CD14-positive monocyte (primary cell): ENCODE measurements at regions not wholly inside any gene's neighbourhood (a gene's known extent, or its start where the extent isn't known, plus 50 kb on each side); places are given as distances from the start of the nearest gene placed in this dataset.

ENCODE experiments used
- DNase-seq, 3 donors: peaks; one replicate each; pipeline ENCODE4 v3.0.0-alpha.2; 2011 to 2022
- H2AFZ ChIP-seq: 2 replicates; pipeline ENCODE4 v1.6.0; 2012; ENCODE audit warnings: mild to moderate bottlenecking, low read depth, low read length, inconsistent platforms; ENCODE audit not compliant: insufficient read depth, poor library complexity, severe bottlenecking
- H3K27ac ChIP-seq, 2 donors: 1 replicate in 1 of 2; 2 replicates in 1 of 2; pipeline ENCODE4 v1.5.1; 2012 to 2013; ENCODE audit warnings: low read length in 2 of 2, control low read depth in 1 of 2, inconsistent platforms in 1 of 2, low read depth in 1 of 2, mild to moderate bottlenecking in 1 of 2
- H3K27me3 ChIP-seq, 2 donors: one replicate each; pipeline versions ENCODE4 v1.6.0 to v1.6.1; 2011 to 2013; ENCODE audit warnings: low read length in 2 of 2; ENCODE audit not compliant: control insufficient read depth in 2 of 2, insufficient read depth in 2 of 2
- H3K36me3 ChIP-seq, 2 donors: replicated peaks in 1 of 2; 1 replicate in 1 of 2; 2 replicates in 1 of 2; pipeline versions ENCODE4 v1.5.1 to v1.6.1; 2012 to 2013; ENCODE audit warnings: low read length in 2 of 2, control low read depth in 1 of 2, inconsistent platforms in 1 of 2, mild to moderate bottlenecking in 1 of 2; ENCODE audit not compliant: insufficient read depth in 2 of 2, control insufficient read depth in 1 of 2
- H3K4me1 ChIP-seq, 2 donors: 1 replicate in 1 of 2; 2 replicates in 1 of 2; pipeline versions ENCODE4 v1.5.1 to v1.6.1; 2012 to 2013; ENCODE audit warnings: low read length in 2 of 2, control low read depth in 1 of 2, inconsistent platforms in 1 of 2, mild to moderate bottlenecking in 1 of 2, moderate library complexity in 1 of 2; ENCODE audit not compliant: insufficient read depth in 2 of 2, control insufficient read depth in 1 of 2
- H3K4me2 ChIP-seq: replicated peaks from 2 replicates; pipeline ENCODE3; 2012; ENCODE audit warnings: low read length, moderate library complexity, mild to moderate bottlenecking; ENCODE audit not compliant: poor library complexity, severe bottlenecking; ENCODE audit errors: extremely low read depth
- H3K4me3 ChIP-seq, 3 experiments: fragments of 200-600 bp in 1 of 3; sonication (generic) in 1 of 3; replicated peaks in 1 of 3; 1 replicate in 2 of 3; 2 replicates in 1 of 3; pipeline ENCODE4 v1.5.1; 2011 to 2013; ENCODE audit warnings: low read length in 3 of 3, mild to moderate bottlenecking in 3 of 3, control low read depth in 2 of 3, low read depth in 2 of 3, inconsistent platforms in 1 of 3, moderate library complexity in 1 of 3
- H3K79me2 ChIP-seq: 2 replicates; pipeline ENCODE4 v1.6.0; 2012; ENCODE audit warnings: mild to moderate bottlenecking, control low read depth, inconsistent platforms, low read length, moderate library complexity; ENCODE audit not compliant: insufficient read depth
- H3K9ac ChIP-seq: 2 replicates; pipeline ENCODE4 v1.6.0; 2017; ENCODE audit warnings: low read length, mild to moderate bottlenecking; ENCODE audit not compliant: insufficient read depth, poor library complexity, severe bottlenecking
- H3K9me3 ChIP-seq, 2 donors: replicated peaks in 1 of 2; 1 replicate in 1 of 2; 2 replicates in 1 of 2; pipeline versions ENCODE4 v1.5.1 to v1.6.1; 2012 to 2013; ENCODE audit warnings: low read length in 2 of 2, control low read depth in 1 of 2; ENCODE audit not compliant: control insufficient read depth in 1 of 2, insufficient read depth in 1 of 2
- H4K20me1 ChIP-seq: 2 replicates; pipeline ENCODE4 v1.6.0; 2012; ENCODE audit warnings: mild to moderate bottlenecking, low read length, control low read depth, moderate library complexity; ENCODE audit not compliant: insufficient read depth
- H3K27ac Mint-ChIP-seq, 7 donors: one replicate each; pipeline ENCODE4 v1.8.0; 2020; ENCODE audit warnings: mild to moderate bottlenecking in 7 of 7, mixed read lengths in 7 of 7, moderate library complexity in 6 of 7, inconsistent platforms in 2 of 7
- H3K27me3 Mint-ChIP-seq, 3 donors: one replicate each; pipeline ENCODE4 v1.8.0; 2021 to 2022; ENCODE audit warnings: low read depth in 3 of 3, mild to moderate bottlenecking in 3 of 3, mixed read lengths in 3 of 3, moderate library complexity in 3 of 3, inconsistent platforms in 1 of 3
- H3K36me3 Mint-ChIP-seq, 2 donors: one replicate each; pipeline ENCODE4 v1.8.0; 2020; ENCODE audit warnings: mixed read lengths in 2 of 2, inconsistent platforms in 1 of 2, mild to moderate bottlenecking in 1 of 2
- H3K4me1 Mint-ChIP-seq: one replicate; pipeline ENCODE4 v1.8.0; 2020; ENCODE audit warnings: mild to moderate bottlenecking, mixed read lengths
- H3K4me3 Mint-ChIP-seq, 2 donors: one replicate each; pipeline ENCODE4 v1.8.0; 2020; ENCODE audit warnings: mild to moderate bottlenecking in 2 of 2, mixed read lengths in 2 of 2, moderate library complexity in 1 of 2
- H3K9me3 Mint-ChIP-seq, 7 donors: one replicate each; pipeline ENCODE4 v1.8.0; 2020 to 2022; ENCODE audit warnings: mixed read lengths in 7 of 7, mild to moderate bottlenecking in 6 of 7, moderate library complexity in 6 of 7, inconsistent platforms in 2 of 7
- WGBS: methylation state at CpG from one replicate; pipeline ENCODE4 v1.1.5; 2013; ENCODE audit warnings: missing lambda C conversion rate; ENCODE audit not compliant: insufficient coverage; 5-methylcytosine and 5-hydroxymethylcytosine counted together
- intact Hi-C, 2 donors: fragments of 100-400 bp; cut with micrococcal nuclease; formaldehyde crosslinking; loops; one replicate each; pipeline versions ENCODE4 v1.15.0 to v1.15.1; 2023
- TF ChIP-seq, protein P1 (sequence below): fragments of 200-600 bp; IDR thresholded peaks from one replicate; pipeline ENCODE4 v1.8.0; 2022; ENCODE audit warnings: antibody characterized with exemption, mild to moderate bottlenecking

DNA sequence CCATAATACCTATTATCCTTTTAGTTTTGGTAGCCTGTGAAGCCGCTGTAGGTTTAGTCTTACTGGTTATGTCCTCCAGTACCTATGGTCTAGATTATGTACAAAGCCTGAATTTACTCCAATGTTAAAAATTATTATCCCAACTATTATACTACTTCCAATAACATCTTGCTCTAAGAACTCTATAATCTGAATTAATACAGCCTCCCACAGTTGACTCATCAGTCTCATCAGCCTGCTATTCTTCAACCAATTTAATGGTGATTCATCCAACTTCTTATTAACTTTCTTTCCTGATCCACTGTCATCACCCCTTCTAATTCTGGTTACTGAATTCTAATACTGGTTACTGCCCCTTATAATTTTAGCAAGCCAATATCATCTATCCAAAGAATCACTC, 370.3 kb upstream of the OPRM1 start:
- Histone ChIP-seq H4K20me1 (no peaks in the 10 kb centered on the region), H3K79me2 (no peaks in the 10 kb centered on the region), H3K27me3 (no peaks in the 10 kb centered on the region), H3K9me3 (peaks cover 0 to 4% of the 10 kb centered on the region in 2 donors), H3K27ac (no peak overlapping the region), H3K4me1 (no peaks in the 10 kb centered on the region), H3K9ac (no peak overlapping the region), H3K4me3 (no peak overlapping the region), H3K36me3 (no peaks in the 10 kb centered on the region), H2AFZ (no peak overlapping the region), H3K4me2 (no peak overlapping the region)
- TF ChIP-seq, protein P1, sequence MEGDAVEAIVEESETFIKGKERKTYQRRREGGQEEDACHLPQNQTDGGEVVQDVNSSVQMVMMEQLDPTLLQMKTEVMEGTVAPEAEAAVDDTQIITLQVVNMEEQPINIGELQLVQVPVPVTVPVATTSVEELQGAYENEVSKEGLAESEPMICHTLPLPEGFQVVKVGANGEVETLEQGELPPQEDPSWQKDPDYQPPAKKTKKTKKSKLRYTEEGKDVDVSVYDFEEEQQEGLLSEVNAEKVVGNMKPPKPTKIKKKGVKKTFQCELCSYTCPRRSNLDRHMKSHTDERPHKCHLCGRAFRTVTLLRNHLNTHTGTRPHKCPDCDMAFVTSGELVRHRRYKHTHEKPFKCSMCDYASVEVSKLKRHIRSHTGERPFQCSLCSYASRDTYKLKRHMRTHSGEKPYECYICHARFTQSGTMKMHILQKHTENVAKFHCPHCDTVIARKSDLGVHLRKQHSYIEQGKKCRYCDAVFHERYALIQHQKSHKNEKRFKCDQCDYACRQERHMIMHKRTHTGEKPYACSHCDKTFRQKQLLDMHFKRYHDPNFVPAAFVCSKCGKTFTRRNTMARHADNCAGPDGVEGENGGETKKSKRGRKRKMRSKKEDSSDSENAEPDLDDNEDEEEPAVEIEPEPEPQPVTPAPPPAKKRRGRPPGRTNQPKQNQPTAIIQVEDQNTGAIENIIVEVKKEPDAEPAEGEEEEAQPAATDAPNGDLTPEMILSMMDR: no peak
- Mint-ChIP-seq H3K27ac (no peak overlapping the region), H3K4me1 (no peaks in the 10 kb centered on the region), H3K9me3 (peaks cover 0 to 4% (median 2%) of the 10 kb centered on the region in 7 donors), H3K36me3 (no peaks in the 10 kb centered on the region), H3K4me3 (no peak overlapping the region), H3K27me3 (no peaks in the 10 kb centered on the region)
- no CpG with 5 or more reads among the region's 1 CpG for WGBS
- intact Hi-C loops: no loop called here
- no peak for DNase-seq

DNA sequence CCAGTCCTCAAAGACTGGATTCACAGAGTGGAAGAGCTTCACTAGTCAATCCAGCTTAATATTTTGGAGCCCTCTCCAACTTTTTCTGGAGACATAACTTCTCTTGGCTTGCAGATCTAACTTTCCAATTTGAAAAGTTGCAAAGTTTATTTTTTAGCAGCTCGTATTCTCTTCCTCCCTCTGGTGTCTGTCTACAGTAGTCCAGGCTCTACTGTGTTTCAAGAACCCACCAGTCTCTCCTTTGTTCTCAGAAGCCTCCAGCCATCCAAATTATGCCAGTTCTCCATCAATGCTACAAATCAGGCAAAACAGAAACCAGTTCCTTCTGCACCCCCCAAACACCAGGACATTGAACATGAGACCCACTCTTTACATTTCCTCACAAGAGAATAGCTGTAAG, 376.1 kb upstream of the OPRM1 start:
- H3K27me3 ChIP-seq: no peaks in the 10 kb centered on the region
- H3K27ac ChIP-seq: no peak overlapping the region
- no peaks in the 10 kb centered on the region for H3K36me3 ChIP-seq
- no peaks in the 10 kb centered on the region for H3K36me3 Mint-ChIP-seq
- no peaks in the 10 kb centered on the region for H3K79me2 ChIP-seq
- no peak for DNase-seq
- H3K27ac Mint-ChIP-seq: no peak overlapping the region
- no peak overlapping the region for H3K4me2 ChIP-seq
- H3K9me3 ChIP-seq: no peaks in the 10 kb centered on the region
- H4K20me1 ChIP-seq: no peaks in the 10 kb centered on the region
- intact Hi-C loops: no loop called here
- peaks cover 0 to 4% (median 2%) of the 10 kb centered on the region in 7 donors for H3K9me3 Mint-ChIP-seq
- H3K9ac ChIP-seq: no peak overlapping the region
- no peak overlapping the region for H3K4me3 Mint-ChIP-seq
- peaks cover 0 to 3% (median 0%) of the 10 kb centered on the region in 3 donors for H3K27me3 Mint-ChIP-seq
- H2AFZ ChIP-seq: no peak overlapping the region
- no peaks in the 10 kb centered on the region for H3K4me1 Mint-ChIP-seq
- no peak overlapping the region for H3K4me3 ChIP-seq
- H3K4me1 ChIP-seq: no peaks in the 10 kb centered on the region
- TF ChIP-seq, protein P1: no peak
- WGBS: 100% methylated on average over 1 of the region's 1 CpG
